ENCODE measurements at regions not wholly inside any gene's neighbourhood (a gene's known extent, or its start where the extent isn't known, plus 50 kb on each side); places are given as distances from the start of the nearest gene placed in this dataset.

- Mint-ChIP-seq H3K27ac (ENCODE audit: unreplicated experiment) (no peak overlapping the region), H3K4me3 (ENCODE audit: low read depth, unreplicated experiment) (no peak overlapping the region), H3K9me3 (ENCODE audit: low read depth, unreplicated experiment) (no peaks in the 10 kb centered on the region), H3K36me3 (ENCODE audit: insufficient read depth, unreplicated experiment) (no peaks in the 10 kb centered on the region), H3K27me3 (ENCODE audit: unreplicated experiment) (no peaks in the 10 kb centered on the region), H3K4me1 (ENCODE audit: low read depth, unreplicated experiment) (no peaks in the 10 kb centered on the region)
- BruUV-seq (replicated peaks), result no TSS peak
- intact Hi-C loops (cut with micrococcal nuclease; ENCODE audit: unreplicated experiment), result loop anchor here (10.0 kb wide), 1 partner anchor 60 kb away; no protein-coding TSS in a partner anchor
- TF ChIP-seq CTCF (IDR thresholded peaks at IDR 0.05; ENCODE audit: unreplicated experiment), result no peak
- CTCF ChIA-PET, result no interaction called here
- no peak for DNase-seq
Measured at GRCh38 chr16:72264771-72265170, 92.8 kb upstream of the PMFBP1 start.

DNA sequence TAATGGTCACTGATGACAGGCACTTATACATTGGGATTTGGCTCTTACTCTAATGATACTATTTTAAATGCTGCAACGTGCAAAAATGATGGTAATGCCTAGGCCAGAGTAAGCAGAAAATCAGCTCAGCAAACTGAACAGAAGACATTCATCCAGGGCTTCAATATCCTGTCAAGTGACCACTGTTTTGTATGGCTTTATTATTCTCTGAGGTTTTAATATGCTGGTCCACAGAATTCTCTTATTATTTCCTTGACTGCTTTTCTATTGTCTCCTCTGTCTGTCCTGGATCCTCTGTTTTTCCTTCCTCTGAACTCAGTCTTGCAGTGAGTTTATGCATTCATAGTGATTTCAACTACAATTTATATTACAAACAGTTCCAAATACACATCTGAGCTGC, 90.8 kb upstream of the PMFBP1 start:
- no TSS peak for BruUV-seq (replicated peaks)
- Mint-ChIP-seq H3K27ac (ENCODE audit: unreplicated experiment) (no peak overlapping the region), H3K36me3 (ENCODE audit: insufficient read depth, unreplicated experiment) (no peaks in the 10 kb centered on the region), H3K27me3 (ENCODE audit: unreplicated experiment) (no peaks in the 10 kb centered on the region), H3K4me3 (ENCODE audit: low read depth, unreplicated experiment) (no peak overlapping the region), H3K9me3 (ENCODE audit: low read depth, unreplicated experiment) (no peaks in the 10 kb centered on the region), H3K4me1 (ENCODE audit: low read depth, unreplicated experiment) (no peaks in the 10 kb centered on the region)
- CTCF ChIA-PET, result no interaction called here
- intact Hi-C loops (cut with micrococcal nuclease; ENCODE audit: unreplicated experiment), result loop anchor here (10.0 kb wide), 1 partner anchor 62 kb away; no protein-coding TSS in a partner anchor
- TF ChIP-seq CTCF (IDR thresholded peaks at IDR 0.05; ENCODE audit: unreplicated experiment), result no peak
- DNase-seq, result no peak

GRCh38 chr16:72261127-72261526, 89.2 kb upstream of the PMFBP1 start:
- CTCF ChIA-PET, result no interaction called here
- no peak for TF ChIP-seq CTCF (IDR thresholded peaks at IDR 0.05; ENCODE audit: unreplicated experiment)
- no peaks in the 10 kb centered on the region for H3K9me3 Mint-ChIP-seq (ENCODE audit: low read depth, unreplicated experiment)
- H3K4me1 Mint-ChIP-seq (ENCODE audit: low read depth, unreplicated experiment), result no peaks in the 10 kb centered on the region
- H3K4me3 Mint-ChIP-seq (ENCODE audit: low read depth, unreplicated experiment), result no peak overlapping the region
- BruUV-seq (replicated peaks), result no TSS peak
- intact Hi-C loops (cut with micrococcal nuclease; ENCODE audit: unreplicated experiment), result loop anchor here (10.0 kb wide), 1 partner anchor 64 kb away; no protein-coding TSS in a partner anchor
- H3K27me3 Mint-ChIP-seq (ENCODE audit: unreplicated experiment), result no peaks in the 10 kb centered on the region
- no peak overlapping the region for H3K27ac Mint-ChIP-seq (ENCODE audit: unreplicated experiment)
- H3K36me3 Mint-ChIP-seq (ENCODE audit: insufficient read depth, unreplicated experiment), result no peaks in the 10 kb centered on the region
- no peak for DNase-seq

- no peak overlapping the region for H3K4me3 Mint-ChIP-seq (ENCODE audit: low read depth, unreplicated experiment)
- no peaks in the 10 kb centered on the region for H3K36me3 Mint-ChIP-seq (ENCODE audit: insufficient read depth, unreplicated experiment)
- no peaks in the 10 kb centered on the region for H3K4me1 Mint-ChIP-seq (ENCODE audit: low read depth, unreplicated experiment)
- CTCF ChIA-PET, result no interaction called here
- TF ChIP-seq CTCF (IDR thresholded peaks at IDR 0.05; ENCODE audit: unreplicated experiment), result no peak
- BruUV-seq (replicated peaks), result no TSS peak
- intact Hi-C loops (cut with micrococcal nuclease; ENCODE audit: unreplicated experiment), result no loop called here
- no peak for DNase-seq
- H3K27me3 Mint-ChIP-seq (ENCODE audit: unreplicated experiment), result no peaks in the 10 kb centered on the region
- H3K27ac Mint-ChIP-seq (ENCODE audit: unreplicated experiment), result no peak overlapping the region
- no peaks in the 10 kb centered on the region for H3K9me3 Mint-ChIP-seq (ENCODE audit: low read depth, unreplicated experiment)
Measured at GRCh38 chr16:72256398-72257066, 84.6 kb upstream of the PMFBP1 start.
